ENCODE measurements at regions not wholly inside any gene's neighbourhood (a gene's known extent, or its start where the extent isn't known, plus 50 kb on each side); places are given as distances from the start of the nearest gene placed in this dataset.
"Not testable (repeated sequence)": the region's sequence is repeated elsewhere in the genome, so short reads cannot be mapped to it uniquely, and the experiment has no call there.

GRCh38 chr4:38411981-38412536, 251.9 kb upstream of the KLF3 start:
- H3K9me3 Mint-ChIP-seq: no peaks in the 10 kb centered on the region
- intact Hi-C loops (cut with micrococcal nuclease): no loop called here
- TF ChIP-seq, protein P1, sequence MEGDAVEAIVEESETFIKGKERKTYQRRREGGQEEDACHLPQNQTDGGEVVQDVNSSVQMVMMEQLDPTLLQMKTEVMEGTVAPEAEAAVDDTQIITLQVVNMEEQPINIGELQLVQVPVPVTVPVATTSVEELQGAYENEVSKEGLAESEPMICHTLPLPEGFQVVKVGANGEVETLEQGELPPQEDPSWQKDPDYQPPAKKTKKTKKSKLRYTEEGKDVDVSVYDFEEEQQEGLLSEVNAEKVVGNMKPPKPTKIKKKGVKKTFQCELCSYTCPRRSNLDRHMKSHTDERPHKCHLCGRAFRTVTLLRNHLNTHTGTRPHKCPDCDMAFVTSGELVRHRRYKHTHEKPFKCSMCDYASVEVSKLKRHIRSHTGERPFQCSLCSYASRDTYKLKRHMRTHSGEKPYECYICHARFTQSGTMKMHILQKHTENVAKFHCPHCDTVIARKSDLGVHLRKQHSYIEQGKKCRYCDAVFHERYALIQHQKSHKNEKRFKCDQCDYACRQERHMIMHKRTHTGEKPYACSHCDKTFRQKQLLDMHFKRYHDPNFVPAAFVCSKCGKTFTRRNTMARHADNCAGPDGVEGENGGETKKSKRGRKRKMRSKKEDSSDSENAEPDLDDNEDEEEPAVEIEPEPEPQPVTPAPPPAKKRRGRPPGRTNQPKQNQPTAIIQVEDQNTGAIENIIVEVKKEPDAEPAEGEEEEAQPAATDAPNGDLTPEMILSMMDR (IDR thresholded peaks at IDR 0.05): no peak
- no peaks in the 10 kb centered on the region for H3K27me3 Mint-ChIP-seq
- no peak overlapping the region for H3K27ac Mint-ChIP-seq
- H3K4me1 Mint-ChIP-seq (ENCODE audit: low read depth): peaks cover 26% of the 10 kb centered on the region
- CTCF ChIA-PET: interaction anchor here (1.4 kb wide), 1 partner anchor 9 kb away, joined by 4 read pairs; no protein-coding TSS in a partner anchor
- H3K4me3 Mint-ChIP-seq: no peak overlapping the region
- no peaks in the 10 kb centered on the region for H3K36me3 Mint-ChIP-seq (ENCODE audit: low read depth)
- POLR2A ChIA-PET: no interaction called here
- ATAC-seq (no peak), DNase-seq (no peak)

- Mint-ChIP-seq H3K4me3 (no peak overlapping the region), H3K27me3 (no peaks in the 10 kb centered on the region), H3K27ac (no peak overlapping the region), H3K9me3 (peaks cover 2% of the 10 kb centered on the region), H3K4me1 (ENCODE audit: low read depth) (peaks cover 26% of the 10 kb centered on the region), H3K36me3 (ENCODE audit: low read depth) (no peaks in the 10 kb centered on the region)
- DNase-seq (no peak), ATAC-seq (no peak)
- intact Hi-C loops (cut with micrococcal nuclease): no loop called here
- TF ChIP-seq, protein P1 (IDR thresholded peaks at IDR 0.05): no peak
- POLR2A ChIA-PET: no interaction called here
- CTCF ChIA-PET: no interaction called here
These were observed 250.3 kb upstream of the KLF3 start for GRCh38 chr4:38413524-38414341.

DNA sequence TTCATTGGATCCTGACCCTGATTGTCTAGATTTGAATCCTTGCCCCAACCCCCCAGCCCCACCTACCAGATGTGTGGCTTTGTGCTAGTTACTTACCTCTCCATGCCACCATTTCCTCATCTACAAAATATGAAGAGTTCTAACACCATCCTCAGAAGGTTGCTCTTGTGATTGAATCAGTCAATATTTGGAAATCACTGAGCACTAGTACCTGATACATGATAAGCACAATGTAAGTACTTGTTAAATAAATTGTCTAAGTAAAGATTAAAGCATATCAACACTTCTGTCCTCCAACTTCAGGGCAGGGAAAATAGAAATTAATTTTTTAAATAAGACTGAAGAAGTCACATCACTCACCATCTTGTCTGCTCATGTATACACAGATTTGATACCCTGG, 249.6 kb upstream of the KLF3 start:
- TF ChIP-seq, protein P1 (IDR thresholded peaks at IDR 0.05): no peak
- CTCF ChIA-PET: no interaction called here
- ATAC-seq: no peak

DNA sequence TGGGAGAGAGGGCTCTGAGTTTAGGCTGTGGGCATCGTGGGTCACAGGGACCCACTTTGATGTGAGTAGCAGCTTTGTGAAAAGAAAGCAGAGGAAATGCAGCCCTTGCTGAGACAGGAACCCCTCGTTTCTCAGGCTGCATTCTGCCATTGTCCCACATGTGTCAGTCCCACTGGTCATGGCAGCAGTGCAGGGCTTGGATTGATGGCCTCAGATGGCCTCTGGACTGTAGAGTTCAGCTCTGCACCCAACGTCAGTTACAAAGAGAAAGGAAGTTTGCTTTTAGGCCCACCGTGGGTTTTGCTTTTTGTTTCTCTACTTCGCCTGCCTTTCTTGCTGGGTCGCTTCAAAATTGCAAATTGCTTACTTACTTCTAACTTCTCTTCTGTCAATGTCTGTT, 248.3 kb upstream of the KLF3 start:
- Mint-ChIP-seq H3K9me3 (peaks cover 10% of the 10 kb centered on the region), H3K36me3 (ENCODE audit: low read depth) (no peaks in the 10 kb centered on the region), H3K4me1 (ENCODE audit: low read depth) (peaks cover 24% of the 10 kb centered on the region), H3K4me3 (no peak overlapping the region), H3K27ac (no peak overlapping the region), H3K27me3 (no peaks in the 10 kb centered on the region)
- ATAC-seq (no peak), DNase-seq (no peak)
- intact Hi-C loops (cut with micrococcal nuclease): no loop called here
- POLR2A ChIA-PET: no interaction called here
- TF ChIP-seq, protein P1 (IDR thresholded peaks at IDR 0.05): no peak
- CTCF ChIA-PET: no interaction called here

More for the DNA sequence above, 249.6 kb upstream of the KLF3 start:
- Mint-ChIP-seq H3K9me3 (peaks cover 3% of the 10 kb centered on the region), H3K4me3 (no peak overlapping the region), H3K36me3 (ENCODE audit: low read depth) (no peaks in the 10 kb centered on the region), H3K4me1 (ENCODE audit: low read depth) (peaks cover 24% of the 10 kb centered on the region), H3K27me3 (no peaks in the 10 kb centered on the region), H3K27ac (no peak overlapping the region)
- POLR2A ChIA-PET: no interaction called here
- intact Hi-C loops (cut with micrococcal nuclease): no loop called here
- DNase-seq: no peak

GRCh38 chr4:38416450-38417014, 247.5 kb upstream of the KLF3 start:
- POLR2A ChIA-PET: no interaction called here
- DNase-seq: no peak
- intact Hi-C loops (cut with micrococcal nuclease): no loop called here
- TF ChIP-seq, protein P1 (IDR thresholded peaks at IDR 0.05): no peak
- Mint-ChIP-seq H3K27me3 (no peaks in the 10 kb centered on the region), H3K36me3 (ENCODE audit: low read depth) (no peaks in the 10 kb centered on the region), H3K4me3 (no peak overlapping the region), H3K4me1 (ENCODE audit: low read depth) (peaks cover 19% of the 10 kb centered on the region), H3K27ac (no peak overlapping the region), H3K9me3 (peaks cover 10% of the 10 kb centered on the region)
- CTCF ChIA-PET: no interaction called here
- ATAC-seq: no peak

- H3K9me3 Mint-ChIP-seq: peaks cover 10% of the 10 kb centered on the region
- DNase-seq; H3K4me1 Mint-ChIP-seq (ENCODE audit: low read depth); H3K27ac Mint-ChIP-seq; H3K27me3 Mint-ChIP-seq; intact Hi-C loops (cut with micrococcal nuclease); H3K36me3 Mint-ChIP-seq (ENCODE audit: low read depth); H3K4me3 Mint-ChIP-seq; ATAC-seq; CTCF ChIA-PET; POLR2A ChIA-PET: not testable (repeated sequence)
These were observed 243.7 kb upstream of the KLF3 start for GRCh38 chr4:38420254-38420653.

Measured in activated CD8-positive, alpha-beta T cell treated with anti-CD3 and anti-CD28 coated beads for 36 hours (primary cell).